OCI-LY7 (cell line): ENCODE measurements at regions not wholly inside any gene's neighbourhood (a gene's known extent, or its start where the extent isn't known, plus 50 kb on each side); places are given as distances from the start of the nearest gene placed in this dataset.
A peak's percentile ranks its signal among the peaks of the same experiment; 100 is the strongest.

Experiments used
- BruUV-seq: library from RNA; stranded (reverse); fragments of 400-500 nt; replicated peaks from 2 replicates; lab custom pipeline; 2021; lab: Mats Ljungman, UMichigan
- CTCF ChIA-PET: fragments of 300-600 bp; sonication (Branson Sonifier 250); formaldehyde crosslinking; loops from one replicate; lab custom pipeline; 2022; ENCODE audit warnings: antibody characterized with exemption; ENCODE audit not compliant: unreplicated experiment; lab: Charles Lee
- POLR2A ChIA-PET: fragments of 300-600 bp; sonication (Branson Sonifier 250); formaldehyde crosslinking; loops from one replicate; lab custom pipeline; 2022; ENCODE audit warnings: antibody characterized with exemption; lab: Charles Lee
- DNase-seq: peaks from one replicate; pipeline ENCODE4 v3.0.0-alpha.2; 2015; ENCODE audit warnings: low spot score
- H2AFZ ChIP-seq: fragments of 200-600 bp; sonication (generic), shearing (Covaris generic); 2 replicates; pipeline ENCODE4 v1.6.1; 2014; ENCODE audit warnings: mild to moderate bottlenecking, antibody characterized with exemption, low read length, moderate library complexity
- H3K27ac ChIP-seq: fragments of 200-600 bp; sonication (generic); 2 replicates; pipeline ENCODE4 v1.5.1; 2014; ENCODE audit warnings: mixed run types, low read depth, mild to moderate bottlenecking, moderate library complexity, low read length, inconsistent platforms; ENCODE audit not compliant: poor library complexity, severe bottlenecking
- H3K36me3 ChIP-seq: fragments of 200-600 bp; sonication (generic); 2 replicates; pipeline ENCODE4 v1.6.1; 2014; ENCODE audit warnings: mild to moderate bottlenecking, antibody characterized with exemption, low read length, moderate library complexity, mixed read lengths; ENCODE audit not compliant: insufficient read depth
- H3K4me1 ChIP-seq: fragments of 200-600 bp; sonication (generic); 2 replicates; pipeline ENCODE4 v1.5.1; 2014; ENCODE audit warnings: mild to moderate bottlenecking, low read length; ENCODE audit not compliant: insufficient read depth, poor library complexity, severe bottlenecking
- H3K4me2 ChIP-seq: fragments of 200-600 bp; sonication (generic); 2 replicates; pipeline ENCODE4 v1.6.1; 2014; ENCODE audit warnings: mild to moderate bottlenecking, low read length
- H3K4me3 ChIP-seq: fragments of 200-600 bp; sonication (generic); 2 replicates; pipeline ENCODE4 v1.5.1; 2014; ENCODE audit warnings: mild to moderate bottlenecking, low read depth, low read length; ENCODE audit not compliant: poor library complexity, severe bottlenecking
- H3K79me2 ChIP-seq: fragments of 200-600 bp; sonication (generic); 2 replicates; pipeline ENCODE4 v1.6.1; 2016; ENCODE audit warnings: low read depth, mild to moderate bottlenecking, low read length, moderate library complexity, mixed read lengths; ENCODE audit not compliant: insufficient read depth
- H3K9me2 ChIP-seq: fragments of 200-600 bp; sonication (generic); 2 replicates; pipeline ENCODE4 v1.6.1; 2016; ENCODE audit warnings: mild to moderate bottlenecking, low read length, mixed read lengths; ENCODE audit not compliant: insufficient read depth
- H3K9me3 ChIP-seq: fragments of 200-600 bp; sonication (generic); 2 replicates; pipeline ENCODE4 v1.6.1; 2014; ENCODE audit warnings: mild to moderate bottlenecking, mixed run types, low read length, mixed read lengths
- H4K20me1 ChIP-seq: fragments of 200-600 bp; sonication (generic); 2 replicates; pipeline ENCODE4 v1.6.1; 2014; ENCODE audit warnings: mild to moderate bottlenecking, antibody characterized with exemption, low read length, moderate library complexity, mixed read lengths; ENCODE audit not compliant: insufficient read depth
- EZH2phosphoT487 ChIP-seq: fragments of 200-600 bp; sonication (generic); IDR thresholded peaks from 2 replicates; pipeline ENCODE4 v1.6.1; 2018; ENCODE audit warnings: low read depth, borderline replicate concordance, mild to moderate bottlenecking, mixed run types, antibody characterized with exemption, low read length, moderate library complexity, mixed read lengths
- intact Hi-C: fragments of 100-400 bp; cut with micrococcal nuclease; formaldehyde crosslinking; loops from one replicate; pipeline ENCODE4 v1.10.0; 2022; ENCODE audit not compliant: unreplicated experiment
- TF ChIP-seq, protein P1 (sequence below): fragments of 200-600 bp; sonication (generic); conservative IDR thresholded peaks from 2 replicates; pipeline ENCODE4 v1.5.1; 2014; ENCODE audit warnings: mild to moderate bottlenecking, antibody characterized with exemption, low read length, moderate library complexity, mixed read lengths

DNA sequence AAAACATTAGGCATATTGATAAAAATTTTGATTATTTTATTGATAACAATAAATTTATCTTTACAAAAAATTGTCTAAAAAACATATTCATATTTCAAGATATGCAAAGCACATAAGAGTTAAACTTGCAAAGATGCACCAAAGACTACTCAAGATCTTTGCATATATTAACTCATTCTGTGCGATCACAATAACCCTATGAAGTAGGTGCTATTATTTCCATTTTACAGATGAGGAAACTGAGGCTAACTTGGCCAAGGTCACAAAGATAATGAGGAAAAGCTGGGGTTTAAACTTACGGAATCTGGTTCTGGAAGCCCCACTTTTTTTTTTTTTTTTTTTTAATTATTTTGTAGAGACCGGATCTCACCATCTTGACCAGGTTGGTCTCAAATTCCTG lies 94.4 kb upstream of the SERTAD2 start:
- peak overlapping the region; percentile 50; the same call in 1 of the 2 replicates for H2AFZ ChIP-seq
- H3K27ac ChIP-seq: peak overlapping the region; percentile 92
- H3K4me1 ChIP-seq: peaks cover 71% of the 10 kb centered on the region
- ChIA-PET CTCF (interaction anchor here (0.9 to 1.3 kb wide), 3 partner anchors 91 to 102 kb away, joined by 4 read pairs; partner anchors contain the start of gene SERTAD2), POLR2A (interaction anchor here (0.6 to 11.8 kb wide), 26 partner anchors 10 to 647 kb away, joined by 3 to 324 read pairs (median 7); partner anchors contain the start of gene SERTAD2)
- peak overlapping the region; percentile 97 for H3K4me2 ChIP-seq
- peaks cover 70% of the 10 kb centered on the region for H3K79me2 ChIP-seq
- BruUV-seq: no TSS peak
- H4K20me1 ChIP-seq: no peaks in the 10 kb centered on the region
- peak overlapping the region; percentile 85 for H3K4me3 ChIP-seq
- TF ChIP-seq EZH2phosphoT487: no peak
- TF ChIP-seq, protein P1, sequence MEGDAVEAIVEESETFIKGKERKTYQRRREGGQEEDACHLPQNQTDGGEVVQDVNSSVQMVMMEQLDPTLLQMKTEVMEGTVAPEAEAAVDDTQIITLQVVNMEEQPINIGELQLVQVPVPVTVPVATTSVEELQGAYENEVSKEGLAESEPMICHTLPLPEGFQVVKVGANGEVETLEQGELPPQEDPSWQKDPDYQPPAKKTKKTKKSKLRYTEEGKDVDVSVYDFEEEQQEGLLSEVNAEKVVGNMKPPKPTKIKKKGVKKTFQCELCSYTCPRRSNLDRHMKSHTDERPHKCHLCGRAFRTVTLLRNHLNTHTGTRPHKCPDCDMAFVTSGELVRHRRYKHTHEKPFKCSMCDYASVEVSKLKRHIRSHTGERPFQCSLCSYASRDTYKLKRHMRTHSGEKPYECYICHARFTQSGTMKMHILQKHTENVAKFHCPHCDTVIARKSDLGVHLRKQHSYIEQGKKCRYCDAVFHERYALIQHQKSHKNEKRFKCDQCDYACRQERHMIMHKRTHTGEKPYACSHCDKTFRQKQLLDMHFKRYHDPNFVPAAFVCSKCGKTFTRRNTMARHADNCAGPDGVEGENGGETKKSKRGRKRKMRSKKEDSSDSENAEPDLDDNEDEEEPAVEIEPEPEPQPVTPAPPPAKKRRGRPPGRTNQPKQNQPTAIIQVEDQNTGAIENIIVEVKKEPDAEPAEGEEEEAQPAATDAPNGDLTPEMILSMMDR: no peak
- peaks cover 9% of the 10 kb centered on the region; the same call in 1 of the 2 replicates for H3K36me3 ChIP-seq
- no peaks in the 10 kb centered on the region for H3K9me3 ChIP-seq
- intact Hi-C loops: loop anchor here (5.0 kb wide), 1 partner anchor 284 kb away; no protein-coding TSS in a partner anchor
- H3K9me2 ChIP-seq: no peaks in the 10 kb centered on the region
- DNase-seq: peak; percentile 28

GRCh38 chr2:64748561-64748960 lies 94.8 kb upstream of the SERTAD2 start:
- DNase-seq: peak; percentile 60
- ChIA-PET POLR2A (interaction anchor here (0.6 to 11.8 kb wide), 24 partner anchors 10 to 647 kb away, joined by 3 to 324 read pairs (median 8); partner anchors contain the start of gene SERTAD2), CTCF (interaction anchor here (0.9 to 1.8 kb wide), 3 partner anchors 21 to 103 kb away, joined by 4 to 12 read pairs (median 4); partner anchors contain the start of gene SERTAD2)
- TF ChIP-seq EZH2phosphoT487: no peak
- TF ChIP-seq, protein P1: no peak
- no peaks in the 10 kb centered on the region for H3K9me2 ChIP-seq
- intact Hi-C loops: loop anchor here (5.0 kb wide), 1 partner anchor 284 kb away; no protein-coding TSS in a partner anchor
- peak overlapping the region; percentile 92 for H3K27ac ChIP-seq
- 0 out of 2 replicates have a peak, but pooled peaks cover 4% of the 10 kb centered on the region for H3K36me3 ChIP-seq
- peak overlapping the region; percentile 85 for H3K4me3 ChIP-seq
- no peaks in the 10 kb centered on the region for H3K9me3 ChIP-seq
- H2AFZ ChIP-seq: peak overlapping the region; percentile 50; the same call in 1 of the 2 replicates
- H3K4me1 ChIP-seq: peaks cover 67% of the 10 kb centered on the region
- peak overlapping the region; percentile 97 for H3K4me2 ChIP-seq
- no TSS peak for BruUV-seq
- H4K20me1 ChIP-seq: no peaks in the 10 kb centered on the region
- H3K79me2 ChIP-seq: peaks cover 66% of the 10 kb centered on the region
